Upper lobe of left lung (tissue), 4 donors: ENCODE measurements at regions not wholly inside any gene's neighbourhood (a gene's known extent, or its start where the extent isn't known, plus 50 kb on each side); places are given as distances from the start of the nearest gene placed in this dataset.

Source experiments
- EP300 ChIP-seq, 4 donors: sonication (generic); formaldehyde crosslinking; IDR thresholded peaks; one replicate each; pipeline ENCODE4 v1.5.1; 2017; ENCODE audit warnings: antibody characterized with exemption in 4 of 4, control low read depth in 2 of 4
- POLR2A ChIP-seq, 4 donors: fragments of 450-650 bp; IDR thresholded peaks; one replicate each; pipeline ENCODE4 v1.5.1; 2016 to 2017; ENCODE audit warnings: antibody characterized with exemption in 4 of 4, mild to moderate bottlenecking in 2 of 4
- TF ChIP-seq, protein P1 (sequence below), 6 experiments: fragments of 450-650 bp in 4 of 6; fragments of 200-600 bp in 2 of 6; sonication (generic) in 2 of 6; IDR thresholded peaks; one replicate each; pipeline ENCODE4 v1.5.1; 2016 to 2019; ENCODE audit warnings: antibody characterized with exemption in 6 of 6

DNA sequence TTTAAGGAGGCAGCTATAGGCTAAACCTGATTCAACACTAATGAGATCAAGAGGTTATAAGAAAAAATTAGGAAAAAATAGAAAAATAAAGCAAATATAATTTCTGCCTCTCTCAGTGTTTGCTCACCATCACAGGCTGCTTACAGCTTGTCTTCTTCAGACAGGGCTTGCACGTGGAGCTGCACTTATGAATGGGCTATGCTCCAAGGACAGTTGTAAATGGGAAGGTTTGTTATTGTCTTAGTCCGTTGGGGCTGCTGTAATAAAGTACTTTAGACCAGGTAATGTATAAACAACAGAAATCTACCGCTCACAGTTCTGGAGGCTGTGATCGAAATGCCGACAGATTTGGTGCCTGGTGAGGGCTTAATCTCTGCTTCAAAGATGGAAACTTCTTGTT, 219.8 kb downstream of the NEBL start:
- TF ChIP-seq, protein P1, sequence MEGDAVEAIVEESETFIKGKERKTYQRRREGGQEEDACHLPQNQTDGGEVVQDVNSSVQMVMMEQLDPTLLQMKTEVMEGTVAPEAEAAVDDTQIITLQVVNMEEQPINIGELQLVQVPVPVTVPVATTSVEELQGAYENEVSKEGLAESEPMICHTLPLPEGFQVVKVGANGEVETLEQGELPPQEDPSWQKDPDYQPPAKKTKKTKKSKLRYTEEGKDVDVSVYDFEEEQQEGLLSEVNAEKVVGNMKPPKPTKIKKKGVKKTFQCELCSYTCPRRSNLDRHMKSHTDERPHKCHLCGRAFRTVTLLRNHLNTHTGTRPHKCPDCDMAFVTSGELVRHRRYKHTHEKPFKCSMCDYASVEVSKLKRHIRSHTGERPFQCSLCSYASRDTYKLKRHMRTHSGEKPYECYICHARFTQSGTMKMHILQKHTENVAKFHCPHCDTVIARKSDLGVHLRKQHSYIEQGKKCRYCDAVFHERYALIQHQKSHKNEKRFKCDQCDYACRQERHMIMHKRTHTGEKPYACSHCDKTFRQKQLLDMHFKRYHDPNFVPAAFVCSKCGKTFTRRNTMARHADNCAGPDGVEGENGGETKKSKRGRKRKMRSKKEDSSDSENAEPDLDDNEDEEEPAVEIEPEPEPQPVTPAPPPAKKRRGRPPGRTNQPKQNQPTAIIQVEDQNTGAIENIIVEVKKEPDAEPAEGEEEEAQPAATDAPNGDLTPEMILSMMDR (IDR thresholded peaks at IDR 0.05) = no peak
- TF ChIP-seq POLR2A (IDR thresholded peaks at IDR 0.05) = no peak
- TF ChIP-seq EP300 (IDR thresholded peaks at IDR 0.05) = no peak
